H9 (cell line): ENCODE measurements at regions not wholly inside any gene's neighbourhood (a gene's known extent, or its start where the extent isn't known, plus 50 kb on each side); places are given as distances from the start of the nearest gene placed in this dataset.

ENCODE experiments used
- DNase-seq: peaks from one replicate; pipeline ENCODE4 v3.0.0-alpha.2; 2017
- H2AFZ ChIP-seq: one replicate; pipeline ENCODE4 v1.6.1; 2013; ENCODE audit warnings: mild to moderate bottlenecking, low read length, control low read depth, moderate library complexity
- H2AK5ac ChIP-seq: 2 replicates; pipeline ENCODE4 v1.6.1; 2013; ENCODE audit warnings: low read length, control low read depth, mixed read lengths; ENCODE audit not compliant: insufficient read length
- H2BK120ac ChIP-seq: one replicate; pipeline ENCODE4 v1.6.1; 2013; ENCODE audit warnings: low read depth, mild to moderate bottlenecking, low read length, control low read depth, inconsistent platforms; ENCODE audit not compliant: poor library complexity, severe bottlenecking
- H2BK12ac ChIP-seq: 2 replicates; pipeline ENCODE4 v1.6.1; 2013; ENCODE audit warnings: low read length, control low read depth, mixed read lengths, low read depth; ENCODE audit not compliant: insufficient read length
- H2BK15ac ChIP-seq: 2 replicates; pipeline ENCODE4 v1.6.1; 2013; ENCODE audit warnings: low read depth, low read length, control low read depth
- H2BK20ac ChIP-seq: one replicate; pipeline ENCODE4 v1.6.1; 2013; ENCODE audit warnings: low read depth, mild to moderate bottlenecking, low read length, control low read depth, inconsistent platforms; ENCODE audit not compliant: poor library complexity, severe bottlenecking
- H2BK5ac ChIP-seq: 2 replicates; pipeline ENCODE4 v1.6.1; 2013; ENCODE audit warnings: low read length, control low read depth, mixed read lengths; ENCODE audit not compliant: insufficient read length
- H3K14ac ChIP-seq: 2 replicates; pipeline ENCODE4 v1.6.1; 2013; ENCODE audit warnings: low read length, control low read depth; ENCODE audit not compliant: insufficient read depth
- H3K18ac ChIP-seq: 2 replicates; pipeline ENCODE4 v1.6.1; 2013; ENCODE audit warnings: low read depth, mild to moderate bottlenecking, mixed read lengths, low read length, control low read depth; ENCODE audit not compliant: insufficient read length
- H3K23ac ChIP-seq: 2 replicates; pipeline ENCODE4 v1.6.1; 2013; ENCODE audit warnings: low read length, control low read depth, mixed read lengths, low read depth; ENCODE audit not compliant: insufficient read length
- H3K23me2 ChIP-seq: 2 replicates; pipeline ENCODE4 v1.6.1; 2013; ENCODE audit warnings: low read depth, mild to moderate bottlenecking, mixed read lengths, low read length, control low read depth; ENCODE audit not compliant: insufficient read length, poor library complexity, severe bottlenecking
- H3K27ac ChIP-seq: 2 replicates; pipeline ENCODE4 v1.5.1; 2013; ENCODE audit warnings: low read length, control low read depth, mixed read lengths, low read depth; ENCODE audit not compliant: insufficient read length
- H3K27me3 ChIP-seq: 2 replicates; pipeline ENCODE4 v1.6.1; 2013; ENCODE audit warnings: low read length, control low read depth, inconsistent platforms; ENCODE audit not compliant: insufficient read depth
- H3K4ac ChIP-seq: 2 replicates; pipeline ENCODE4 v1.6.1; 2013; ENCODE audit warnings: low read depth, mild to moderate bottlenecking, control low read depth, inconsistent platforms, low read length, moderate library complexity
- H3K4me1 ChIP-seq: 2 replicates; pipeline ENCODE4 v1.6.1; 2013; ENCODE audit warnings: low read length, control low read depth, inconsistent platforms; ENCODE audit not compliant: insufficient read depth
- H3K4me2 ChIP-seq: 2 replicates; pipeline ENCODE4 v1.6.1; 2013; ENCODE audit warnings: low read length, control low read depth, mixed read lengths; ENCODE audit not compliant: insufficient read length, insufficient read depth
- H3K56ac ChIP-seq: 2 replicates; pipeline ENCODE4 v1.6.1; 2013; ENCODE audit warnings: low read depth, mild to moderate bottlenecking, mixed read lengths, low read length, control low read depth; ENCODE audit not compliant: insufficient read length
- H3K79me1 ChIP-seq: 2 replicates; pipeline ENCODE4 v1.6.1; 2013; ENCODE audit warnings: low read depth, mild to moderate bottlenecking, moderate library complexity, low read length, control low read depth, inconsistent platforms; ENCODE audit not compliant: insufficient read depth, poor library complexity, severe bottlenecking
- H3K79me2 ChIP-seq: 2 replicates; pipeline ENCODE4 v1.6.1; 2013; ENCODE audit warnings: low read length, control low read depth, inconsistent platforms; ENCODE audit not compliant: insufficient read depth
- H3K9ac ChIP-seq: 2 replicates; pipeline ENCODE4 v1.6.1; 2013; ENCODE audit warnings: low read length, control low read depth, mixed read lengths; ENCODE audit not compliant: insufficient read length; ENCODE audit errors: extremely low read depth
- H3K9me3 ChIP-seq: one replicate; pipeline ENCODE4 v1.6.1; 2013; ENCODE audit warnings: low read depth, low read length, inconsistent platforms; ENCODE audit not compliant: control insufficient read depth
- H3T11ph ChIP-seq: one replicate; pipeline ENCODE4 v1.6.1; 2013; ENCODE audit warnings: mild to moderate bottlenecking, low read length, control low read depth, inconsistent platforms
- H4K20me1 ChIP-seq: one replicate; pipeline ENCODE4 v1.6.1; 2013; ENCODE audit not compliant: control insufficient read depth, insufficient read length, insufficient read depth
- H4K5ac ChIP-seq: 2 replicates; pipeline ENCODE4 v1.6.1; 2013; ENCODE audit warnings: low read depth, mild to moderate bottlenecking, mixed read lengths, low read length, control low read depth; ENCODE audit not compliant: insufficient read length
- H4K8ac ChIP-seq: replicated peaks from 2 replicates; pipeline ENCODE4 v1.6.1; 2013; ENCODE audit warnings: low read length, control low read depth, mixed read lengths, low read depth; ENCODE audit not compliant: insufficient read length
- H4K91ac ChIP-seq: 2 replicates; pipeline ENCODE4 v1.6.1; 2013; ENCODE audit warnings: low read depth, mild to moderate bottlenecking, moderate library complexity, mixed read lengths, low read length, control low read depth; ENCODE audit not compliant: insufficient read length
- H3K27ac Mint-ChIP-seq, 3 experiments: 2 replicates in 2 of 3; 3 replicates in 1 of 3; pipeline ENCODE4 v1.8.0; 2020 to 2021; ENCODE audit warnings: mixed read lengths in 3 of 3, mild to moderate bottlenecking in 1 of 3, moderate library complexity in 1 of 3
- H3K27me3 Mint-ChIP-seq: 2 replicates; pipeline ENCODE4 v1.8.0; 2021; ENCODE audit warnings: low read depth, mild to moderate bottlenecking, moderate library complexity, mixed read lengths
- H3K36me3 Mint-ChIP-seq, 3 experiments: 2 replicates in 2 of 3; 3 replicates in 1 of 3; pipeline ENCODE4 v1.8.0; 2020 to 2021; ENCODE audit warnings: low read depth in 3 of 3, mixed read lengths in 3 of 3; ENCODE audit not compliant: insufficient read depth in 1 of 3
- H3K4me1 Mint-ChIP-seq, 2 experiments: 2 replicates each; pipeline ENCODE4 v1.8.0; 2020; ENCODE audit warnings: mixed read lengths in 2 of 2
- H3K4me3 Mint-ChIP-seq, 2 experiments: 2 replicates in 1 of 2; 3 replicates in 1 of 2; pipeline ENCODE4 v1.8.0; 2020 to 2021; ENCODE audit warnings: mild to moderate bottlenecking in 2 of 2, mixed read lengths in 2 of 2, moderate library complexity in 1 of 2
- H3K9me3 Mint-ChIP-seq, 2 experiments: 2 replicates in 1 of 2; 3 replicates in 1 of 2; pipeline ENCODE4 v1.8.0; 2020; ENCODE audit warnings: mild to moderate bottlenecking in 2 of 2, mixed read lengths in 2 of 2, moderate library complexity in 1 of 2
- CTCF ChIP-seq: fragments of 200-600 bp; sonication (generic); conservative IDR thresholded peaks from 3 replicates; pipeline ENCODE4 v1.8.0; 2021; ENCODE audit warnings: antibody characterized with exemption, mild to moderate bottlenecking
- WGBS: extraction: QIAGEN DNeasy Blood & Tissue Kit; methylation state at CpG from one replicate; pipeline ENCODE4 v1.1.7; 2013; ENCODE audit warnings: missing lambda C conversion rate, low lambda C conversion rate, mixed read lengths; ENCODE audit not compliant: insufficient read length; ENCODE audit errors: extremely low coverage; 5-methylcytosine and 5-hydroxymethylcytosine counted together

GRCh38 chr12:108008163-108008905 lies 120.8 kb upstream of the WSCD2 start:
- H3K4me2 ChIP-seq = no peak overlapping the region
- H3K27ac ChIP-seq = no peak overlapping the region
- no peak for TF ChIP-seq CTCF
- H2BK20ac ChIP-seq = no peak overlapping the region
- H4K5ac ChIP-seq = no peak overlapping the region
- H4K91ac ChIP-seq = no peak overlapping the region
- no peak overlapping the region for H2BK12ac ChIP-seq
- H3K4me1 Mint-ChIP-seq = peaks cover 0 to 13% of the 10 kb centered on the region in 2 experiments; a peak in 2 of 4 replicates
- no peak overlapping the region for H3K4ac ChIP-seq
- H2AK5ac ChIP-seq = no peak overlapping the region
- H3K27me3 ChIP-seq = no peaks in the 10 kb centered on the region
- no CpG with 5 or more reads among the region's 2 CpGs for WGBS
- no peak overlapping the region for H3K56ac ChIP-seq
- no peak overlapping the region for H3K4me3 Mint-ChIP-seq
- no peak overlapping the region for H3K23ac ChIP-seq
- no peak overlapping the region for H3T11ph ChIP-seq
- no peak overlapping the region for H3K14ac ChIP-seq
- H3K27me3 Mint-ChIP-seq = peaks cover 47% of the 10 kb centered on the region
- H3K27ac Mint-ChIP-seq = no peak overlapping the region
- no peak overlapping the region for H2BK5ac ChIP-seq
- H3K9ac ChIP-seq = no peak overlapping the region
- H2BK15ac ChIP-seq = no peak overlapping the region
- H4K8ac ChIP-seq = no peak overlapping the region
- H3K4me1 ChIP-seq = no peaks in the 10 kb centered on the region
- H3K9me3 Mint-ChIP-seq = no peaks in the 10 kb centered on the region
- no peak overlapping the region for H3K18ac ChIP-seq
- no peak overlapping the region for H2BK120ac ChIP-seq
- no peaks in the 10 kb centered on the region for H3K9me3 ChIP-seq
- H4K20me1 ChIP-seq = no peaks in the 10 kb centered on the region
- no peaks in the 10 kb centered on the region for H3K79me1 ChIP-seq
- no peak overlapping the region for H2AFZ ChIP-seq
- no peaks in the 10 kb centered on the region for H3K36me3 Mint-ChIP-seq
- no peaks in the 10 kb centered on the region for H3K23me2 ChIP-seq
- H3K79me2 ChIP-seq = no peaks in the 10 kb centered on the region
- DNase-seq = no peak
